ENCODE measurements at regions not wholly inside any gene's neighbourhood (a gene's known extent, or its start where the extent isn't known, plus 50 kb on each side); places are given as distances from the start of the nearest gene placed in this dataset.

- no peaks in the 10 kb centered on the region for H3K27me3 ChIP-seq (ENCODE audit: control insufficient read depth in 3 of 3, insufficient read depth in 3 of 3, low read depth in 1 of 3, low read length in 3 of 3)
- H3K4me3 ChIP-seq (ENCODE audit: low read length in 2 of 2): no peak overlapping the region
- H2BK15ac ChIP-seq (ENCODE audit: low read length): peak overlapping the region; percentile 38
- no peak overlapping the region for H2BK5ac ChIP-seq (ENCODE audit: low read length)
- H4K8ac ChIP-seq (ENCODE audit: low read depth, low read length): no peak overlapping the region
- no peak overlapping the region for H3K4ac ChIP-seq (ENCODE audit: low read length)
- no peak overlapping the region for H3K14ac ChIP-seq (ENCODE audit: low read length)
- H3K36me3 ChIP-seq (replicated peaks in 1 of 2; ENCODE audit: control insufficient read depth in 2 of 2, insufficient read depth in 2 of 2, low read length in 2 of 2): no peaks in the 10 kb centered on the region
- no peak overlapping the region for H3K4me2 ChIP-seq (ENCODE audit: insufficient read depth, low read length, poor library complexity, severe bottlenecking)
- H2BK12ac ChIP-seq (ENCODE audit: low read length): no peak overlapping the region
- no peak overlapping the region for H2BK120ac ChIP-seq (ENCODE audit: low read depth, low read length)
- peak overlapping the region; percentile 44 for H2AFZ ChIP-seq (ENCODE audit: low read length)
- no peak overlapping the region for H4K91ac ChIP-seq (ENCODE audit: low read depth, low read length, poor library complexity)
- H3K27ac ChIP-seq (replicated peaks; ENCODE audit: low read length): peak overlapping the region; percentile 66
- H3K9me3 ChIP-seq (replicated peaks in 1 of 2; ENCODE audit: control insufficient read depth in 2 of 2, insufficient read depth in 1 of 2, low read depth in 1 of 2, low read length in 2 of 2): peaks cover 0 to 9% of the 10 kb centered on the region in 2 donors
- no peak overlapping the region for H3K23ac ChIP-seq (ENCODE audit: low read depth, low read length, poor library complexity)
- no peaks in the 10 kb centered on the region for H3K79me1 ChIP-seq (ENCODE audit: low read depth, low read length)
- WGBS, 2 donors (ENCODE audit: extremely low coverage in 2 of 2, insufficient read length in 2 of 2, insufficient replicate concordance in 1 of 2): no CpG with 5 or more reads among the region's 7 CpGs
- H3K4me1 ChIP-seq (ENCODE audit: control insufficient read depth in 2 of 2, insufficient read depth in 1 of 2, low read depth in 1 of 2, low read length in 2 of 2): peaks cover 18 to 25% of the 10 kb centered on the region in 2 donors
- H2AK5ac ChIP-seq (ENCODE audit: low read depth, low read length): no peak overlapping the region
- H3K18ac ChIP-seq (ENCODE audit: low read length): peak overlapping the region; percentile 78
- peak overlapping the region; percentile 0 for H3K9ac ChIP-seq (ENCODE audit: low read depth, low read length, poor library complexity)
- DNase-seq (ENCODE audit: low spot score): no peak
These were observed 99.4 kb downstream of the ADSS2 start for GRCh38 chr1:244352156-244352830.

GRCh38 chr1:244353551-244354091, 98.1 kb downstream of the ADSS2 start:
- H3K4me1 ChIP-seq (ENCODE audit: control insufficient read depth in 2 of 2, insufficient read depth in 1 of 2, low read depth in 1 of 2, low read length in 2 of 2): peaks cover 18 to 25% of the 10 kb centered on the region in 2 donors
- H3K27ac ChIP-seq (replicated peaks; ENCODE audit: low read length): peak overlapping the region; percentile 86
- H3K27me3 ChIP-seq (ENCODE audit: control insufficient read depth in 3 of 3, insufficient read depth in 3 of 3, low read depth in 1 of 3, low read length in 3 of 3): no peaks in the 10 kb centered on the region
- no peaks in the 10 kb centered on the region for H3K79me1 ChIP-seq (ENCODE audit: low read depth, low read length)
- H3K9ac ChIP-seq (ENCODE audit: low read depth, low read length, poor library complexity): no peak overlapping the region
- no peak overlapping the region for H4K8ac ChIP-seq (ENCODE audit: low read depth, low read length)
- H2BK15ac ChIP-seq (ENCODE audit: low read length): no peak overlapping the region
- H3K4me3 ChIP-seq (ENCODE audit: low read length in 2 of 2): no peak overlapping the region
- no peak overlapping the region for H2BK12ac ChIP-seq (ENCODE audit: low read length)
- H4K91ac ChIP-seq (ENCODE audit: low read depth, low read length, poor library complexity): no peak overlapping the region
- H2AK5ac ChIP-seq (ENCODE audit: low read depth, low read length): no peak overlapping the region
- no peak overlapping the region for H3K18ac ChIP-seq (ENCODE audit: low read length)
- H3K23ac ChIP-seq (ENCODE audit: low read depth, low read length, poor library complexity): no peak overlapping the region
- no peak for DNase-seq (ENCODE audit: low spot score)
- H3K4ac ChIP-seq (ENCODE audit: low read length): no peak overlapping the region
- no peak overlapping the region for H3K4me2 ChIP-seq (ENCODE audit: insufficient read depth, low read length, poor library complexity, severe bottlenecking)
- H3K9me3 ChIP-seq (replicated peaks in 1 of 2; ENCODE audit: control insufficient read depth in 2 of 2, insufficient read depth in 1 of 2, low read depth in 1 of 2, low read length in 2 of 2): peaks cover 0 to 9% of the 10 kb centered on the region in 2 donors
- no peak overlapping the region for H2BK5ac ChIP-seq (ENCODE audit: low read length)
- no peak overlapping the region for H2BK120ac ChIP-seq (ENCODE audit: low read depth, low read length)
- no peak overlapping the region for H3K14ac ChIP-seq (ENCODE audit: low read length)
- no CpG with 5 or more reads among the region's 7 CpGs for WGBS, 2 donors (ENCODE audit: extremely low coverage in 2 of 2, insufficient read length in 2 of 2, insufficient replicate concordance in 1 of 2)
- H2AFZ ChIP-seq (ENCODE audit: low read length): peak overlapping the region; percentile 85
- H3K36me3 ChIP-seq (replicated peaks in 1 of 2; ENCODE audit: control insufficient read depth in 2 of 2, insufficient read depth in 2 of 2, low read length in 2 of 2): no peaks in the 10 kb centered on the region

- H3K27ac ChIP-seq (replicated peaks; ENCODE audit: low read length): peak overlapping the region; percentile 86
- no peak overlapping the region for H3K4me3 ChIP-seq (ENCODE audit: low read length in 2 of 2)
- peaks cover 16 to 18% of the 10 kb centered on the region in 2 donors for H3K4me1 ChIP-seq (ENCODE audit: control insufficient read depth in 2 of 2, insufficient read depth in 1 of 2, low read depth in 1 of 2, low read length in 2 of 2)
- no peak for DNase-seq (ENCODE audit: low spot score)
- peak overlapping the region; percentile 24 for H2AFZ ChIP-seq (ENCODE audit: low read length)
- H3K36me3 ChIP-seq (replicated peaks in 1 of 2; ENCODE audit: control insufficient read depth in 2 of 2, insufficient read depth in 2 of 2, low read length in 2 of 2): no peaks in the 10 kb centered on the region
- no peak overlapping the region for H3K4ac ChIP-seq (ENCODE audit: low read length)
- H2BK15ac ChIP-seq (ENCODE audit: low read length): no peak overlapping the region
- H3K23ac ChIP-seq (ENCODE audit: low read depth, low read length, poor library complexity): no peak overlapping the region
- H2BK5ac ChIP-seq (ENCODE audit: low read length): no peak overlapping the region
- peaks cover 0 to 9% of the 10 kb centered on the region in 2 donors for H3K9me3 ChIP-seq (replicated peaks in 1 of 2; ENCODE audit: control insufficient read depth in 2 of 2, insufficient read depth in 1 of 2, low read depth in 1 of 2, low read length in 2 of 2)
- no peak overlapping the region for H2AK5ac ChIP-seq (ENCODE audit: low read depth, low read length)
- no peak overlapping the region for H2BK12ac ChIP-seq (ENCODE audit: low read length)
- H3K79me1 ChIP-seq (ENCODE audit: low read depth, low read length): no peaks in the 10 kb centered on the region
- no peak overlapping the region for H3K18ac ChIP-seq (ENCODE audit: low read length)
- H3K4me2 ChIP-seq (ENCODE audit: insufficient read depth, low read length, poor library complexity, severe bottlenecking): no peak overlapping the region
- H4K91ac ChIP-seq (ENCODE audit: low read depth, low read length, poor library complexity): no peak overlapping the region
- no peak overlapping the region for H4K8ac ChIP-seq (ENCODE audit: low read depth, low read length)
- H2BK120ac ChIP-seq (ENCODE audit: low read depth, low read length): no peak overlapping the region
- H3K9ac ChIP-seq (ENCODE audit: low read depth, low read length, poor library complexity): no peak overlapping the region
- WGBS, 2 donors (ENCODE audit: extremely low coverage in 2 of 2, insufficient read length in 2 of 2, insufficient replicate concordance in 1 of 2): no CpG with 5 or more reads among the region's 5 CpGs
- H3K14ac ChIP-seq (ENCODE audit: low read length): no peak overlapping the region
- no peaks in the 10 kb centered on the region for H3K27me3 ChIP-seq (ENCODE audit: control insufficient read depth in 3 of 3, insufficient read depth in 3 of 3, low read depth in 1 of 3, low read length in 3 of 3)
These were observed 96.9 kb downstream of the ADSS2 start for GRCh38 chr1:244354810-244355278.

DNA sequence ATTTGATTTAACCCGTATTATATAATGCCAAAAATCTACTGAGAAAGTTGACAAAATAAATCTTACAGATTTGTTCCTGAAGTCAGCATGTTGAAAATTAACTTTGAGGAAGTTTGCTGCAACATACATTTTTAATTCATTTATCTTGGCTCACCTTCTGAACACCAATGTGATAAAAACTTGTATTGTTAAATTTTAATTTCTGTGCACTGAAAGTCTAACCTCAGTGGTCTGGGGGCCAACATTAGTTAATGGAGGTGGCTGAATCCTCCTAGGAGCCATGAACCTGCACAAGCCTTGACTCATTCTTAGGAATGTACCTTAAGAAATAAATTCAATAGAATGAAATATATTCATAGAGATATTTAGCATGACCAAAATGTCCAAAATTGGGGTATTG, 95.3 kb downstream of the ADSS2 start:
- Histone ChIP-seq H3K27ac (replicated peaks; ENCODE audit: low read length) (no peak overlapping the region), H3K4me1 (ENCODE audit: control insufficient read depth in 2 of 2, insufficient read depth in 1 of 2, low read depth in 1 of 2, low read length in 2 of 2) (peaks cover 14 to 16% of the 10 kb centered on the region in 2 donors), H3K4me2 (ENCODE audit: insufficient read depth, low read length, poor library complexity, severe bottlenecking) (no peak overlapping the region), H3K14ac (ENCODE audit: low read length) (no peak overlapping the region), H2AK5ac (ENCODE audit: low read depth, low read length) (no peak overlapping the region), H2AFZ (ENCODE audit: low read length) (no peak overlapping the region), H3K4me3 (ENCODE audit: low read length in 2 of 2) (no peak overlapping the region), H3K9me3 (replicated peaks in 1 of 2; ENCODE audit: control insufficient read depth in 2 of 2, insufficient read depth in 1 of 2, low read depth in 1 of 2, low read length in 2 of 2) (peaks cover 0 to 9% of the 10 kb centered on the region in 2 donors), H2BK120ac (ENCODE audit: low read depth, low read length) (no peak overlapping the region), H3K36me3 (replicated peaks in 1 of 2; ENCODE audit: control insufficient read depth in 2 of 2, insufficient read depth in 2 of 2, low read length in 2 of 2) (no peaks in the 10 kb centered on the region), H3K23ac (ENCODE audit: low read depth, low read length, poor library complexity) (no peak overlapping the region), H3K4ac (ENCODE audit: low read length) (no peak overlapping the region), H3K9ac (ENCODE audit: low read depth, low read length, poor library complexity) (no peak overlapping the region), H3K18ac (ENCODE audit: low read length) (no peak overlapping the region), H2BK5ac (ENCODE audit: low read length) (no peak overlapping the region), H2BK12ac (ENCODE audit: low read length) (no peak overlapping the region), H3K79me1 (ENCODE audit: low read depth, low read length) (no peaks in the 10 kb centered on the region), H3K27me3 (ENCODE audit: control insufficient read depth in 3 of 3, insufficient read depth in 3 of 3, low read depth in 1 of 3, low read length in 3 of 3) (no peaks in the 10 kb centered on the region), H2BK15ac (ENCODE audit: low read length) (no peak overlapping the region), H4K8ac (ENCODE audit: low read depth, low read length) (no peak overlapping the region), H4K91ac (ENCODE audit: low read depth, low read length, poor library complexity) (no peak overlapping the region)
- DNase-seq (ENCODE audit: low spot score): no peak
- no CpG with 5 or more reads among the region's 1 CpG for WGBS, 2 donors (ENCODE audit: extremely low coverage in 2 of 2, insufficient read length in 2 of 2, insufficient replicate concordance in 1 of 2)
